ENCODE measurements at regions not wholly inside any gene's neighbourhood (a gene's known extent, or its start where the extent isn't known, plus 50 kb on each side); places are given as distances from the start of the nearest gene placed in this dataset.

DNA sequence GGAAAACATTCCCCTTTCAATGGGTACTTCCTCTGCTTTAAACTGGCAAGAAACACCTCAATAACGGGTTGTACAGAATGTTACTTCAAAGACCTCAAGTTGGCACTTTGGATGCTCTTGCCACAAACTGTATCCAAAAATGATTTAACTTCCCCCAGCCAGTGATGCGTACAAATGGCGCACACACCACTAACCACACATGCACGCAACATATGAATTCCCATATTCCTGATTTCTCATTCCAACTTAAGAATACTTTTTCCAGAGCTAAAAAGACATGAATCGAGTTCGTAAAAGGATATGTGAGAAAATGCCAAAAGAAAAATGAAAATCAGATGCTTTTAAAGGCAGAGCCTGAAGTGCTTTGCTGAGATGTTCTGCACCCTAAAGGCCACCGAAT, 388.0 kb upstream of the PIK3R1 start:
- Histone ChIP-seq H3K36me3 (ENCODE audit: control insufficient read depth in 4 of 4, insufficient read depth in 3 of 4, low read depth in 1 of 4, low read length in 3 of 4) (no peaks in the 10 kb centered on the region), H3K4me3 (ENCODE audit: low read depth in 1 of 3, low read length in 3 of 3) (no peak overlapping the region), H3K9me3 (ENCODE audit: control insufficient read depth in 4 of 4, low read length in 3 of 4) (no peaks in the 10 kb centered on the region), H3K9ac (ENCODE audit: low read depth in 1 of 2, low read length in 2 of 2) (no peak overlapping the region), H3K27me3 (ENCODE audit: control insufficient read depth in 4 of 4, insufficient read depth in 4 of 4, low read length in 3 of 4) (no peaks in the 10 kb centered on the region), H3K4me1 (ENCODE audit: control insufficient read depth in 4 of 4, insufficient read depth in 4 of 4, low read length in 3 of 4) (no peaks in the 10 kb centered on the region), H3K27ac (ENCODE audit: low read depth in 1 of 2, low read length in 2 of 2) (no peak overlapping the region)
- no peak for DNase-seq (ENCODE audit: low spot score)
- TF ChIP-seq YY1 (IDR thresholded peaks at IDR 0.05): no peak
- TF ChIP-seq SP1 (IDR thresholded peaks at IDR 0.05): no peak
- no peak for TF ChIP-seq HNF4A (conservative IDR thresholded peaks at IDR 0.05)
- TF ChIP-seq, protein P1, sequence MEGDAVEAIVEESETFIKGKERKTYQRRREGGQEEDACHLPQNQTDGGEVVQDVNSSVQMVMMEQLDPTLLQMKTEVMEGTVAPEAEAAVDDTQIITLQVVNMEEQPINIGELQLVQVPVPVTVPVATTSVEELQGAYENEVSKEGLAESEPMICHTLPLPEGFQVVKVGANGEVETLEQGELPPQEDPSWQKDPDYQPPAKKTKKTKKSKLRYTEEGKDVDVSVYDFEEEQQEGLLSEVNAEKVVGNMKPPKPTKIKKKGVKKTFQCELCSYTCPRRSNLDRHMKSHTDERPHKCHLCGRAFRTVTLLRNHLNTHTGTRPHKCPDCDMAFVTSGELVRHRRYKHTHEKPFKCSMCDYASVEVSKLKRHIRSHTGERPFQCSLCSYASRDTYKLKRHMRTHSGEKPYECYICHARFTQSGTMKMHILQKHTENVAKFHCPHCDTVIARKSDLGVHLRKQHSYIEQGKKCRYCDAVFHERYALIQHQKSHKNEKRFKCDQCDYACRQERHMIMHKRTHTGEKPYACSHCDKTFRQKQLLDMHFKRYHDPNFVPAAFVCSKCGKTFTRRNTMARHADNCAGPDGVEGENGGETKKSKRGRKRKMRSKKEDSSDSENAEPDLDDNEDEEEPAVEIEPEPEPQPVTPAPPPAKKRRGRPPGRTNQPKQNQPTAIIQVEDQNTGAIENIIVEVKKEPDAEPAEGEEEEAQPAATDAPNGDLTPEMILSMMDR (IDR thresholded peaks at IDR 0.05; ENCODE audit: low read depth, low read length, missing input control): no peak
- TF ChIP-seq, protein P2, sequence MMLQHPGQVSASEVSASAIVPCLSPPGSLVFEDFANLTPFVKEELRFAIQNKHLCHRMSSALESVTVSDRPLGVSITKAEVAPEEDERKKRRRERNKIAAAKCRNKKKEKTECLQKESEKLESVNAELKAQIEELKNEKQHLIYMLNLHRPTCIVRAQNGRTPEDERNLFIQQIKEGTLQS (IDR thresholded peaks at IDR 0.05): no peak
- no peak for TF ChIP-seq RAD21 (IDR thresholded peaks at IDR 0.05)
- TF ChIP-seq JUND (IDR thresholded peaks at IDR 0.05): no peak
- TF ChIP-seq FOXA2 (IDR thresholded peaks at IDR 0.05): no peak
- TF ChIP-seq HNF4G (IDR thresholded peaks at IDR 0.05): no peak
- TF ChIP-seq TAF1 (conservative IDR thresholded peaks at IDR 0.05): no peak
- no peak for TF ChIP-seq RXRA (IDR thresholded peaks at IDR 0.05)
- TF ChIP-seq EGR1 (IDR thresholded peaks at IDR 0.05; ENCODE audit: low read depth in 2 of 2): no peak
- TF ChIP-seq, protein P3, sequence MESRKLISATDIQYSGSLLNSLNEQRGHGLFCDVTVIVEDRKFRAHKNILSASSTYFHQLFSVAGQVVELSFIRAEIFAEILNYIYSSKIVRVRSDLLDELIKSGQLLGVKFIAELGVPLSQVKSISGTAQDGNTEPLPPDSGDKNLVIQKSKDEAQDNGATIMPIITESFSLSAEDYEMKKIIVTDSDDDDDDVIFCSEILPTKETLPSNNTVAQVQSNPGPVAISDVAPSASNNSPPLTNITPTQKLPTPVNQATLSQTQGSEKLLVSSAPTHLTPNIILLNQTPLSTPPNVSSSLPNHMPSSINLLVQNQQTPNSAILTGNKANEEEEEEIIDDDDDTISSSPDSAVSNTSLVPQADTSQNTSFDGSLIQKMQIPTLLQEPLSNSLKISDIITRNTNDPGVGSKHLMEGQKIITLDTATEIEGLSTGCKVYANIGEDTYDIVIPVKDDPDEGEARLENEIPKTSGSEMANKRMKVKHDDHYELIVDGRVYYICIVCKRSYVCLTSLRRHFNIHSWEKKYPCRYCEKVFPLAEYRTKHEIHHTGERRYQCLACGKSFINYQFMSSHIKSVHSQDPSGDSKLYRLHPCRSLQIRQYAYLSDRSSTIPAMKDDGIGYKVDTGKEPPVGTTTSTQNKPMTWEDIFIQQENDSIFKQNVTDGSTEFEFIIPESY (IDR thresholded peaks at IDR 0.05): no peak
- TF ChIP-seq, protein P4, sequence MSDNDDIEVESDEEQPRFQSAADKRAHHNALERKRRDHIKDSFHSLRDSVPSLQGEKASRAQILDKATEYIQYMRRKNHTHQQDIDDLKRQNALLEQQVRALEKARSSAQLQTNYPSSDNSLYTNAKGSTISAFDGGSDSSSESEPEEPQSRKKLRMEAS (IDR thresholded peaks at IDR 0.05): no peak
- no peak for TF ChIP-seq NR2F2 (IDR thresholded peaks at IDR 0.05)
- TF ChIP-seq GABPA (IDR thresholded peaks at IDR 0.05 in 1 of 2, conservative IDR thresholded peaks at IDR 0.05 in 1 of 2): no peak
- TF ChIP-seq, protein P5, sequence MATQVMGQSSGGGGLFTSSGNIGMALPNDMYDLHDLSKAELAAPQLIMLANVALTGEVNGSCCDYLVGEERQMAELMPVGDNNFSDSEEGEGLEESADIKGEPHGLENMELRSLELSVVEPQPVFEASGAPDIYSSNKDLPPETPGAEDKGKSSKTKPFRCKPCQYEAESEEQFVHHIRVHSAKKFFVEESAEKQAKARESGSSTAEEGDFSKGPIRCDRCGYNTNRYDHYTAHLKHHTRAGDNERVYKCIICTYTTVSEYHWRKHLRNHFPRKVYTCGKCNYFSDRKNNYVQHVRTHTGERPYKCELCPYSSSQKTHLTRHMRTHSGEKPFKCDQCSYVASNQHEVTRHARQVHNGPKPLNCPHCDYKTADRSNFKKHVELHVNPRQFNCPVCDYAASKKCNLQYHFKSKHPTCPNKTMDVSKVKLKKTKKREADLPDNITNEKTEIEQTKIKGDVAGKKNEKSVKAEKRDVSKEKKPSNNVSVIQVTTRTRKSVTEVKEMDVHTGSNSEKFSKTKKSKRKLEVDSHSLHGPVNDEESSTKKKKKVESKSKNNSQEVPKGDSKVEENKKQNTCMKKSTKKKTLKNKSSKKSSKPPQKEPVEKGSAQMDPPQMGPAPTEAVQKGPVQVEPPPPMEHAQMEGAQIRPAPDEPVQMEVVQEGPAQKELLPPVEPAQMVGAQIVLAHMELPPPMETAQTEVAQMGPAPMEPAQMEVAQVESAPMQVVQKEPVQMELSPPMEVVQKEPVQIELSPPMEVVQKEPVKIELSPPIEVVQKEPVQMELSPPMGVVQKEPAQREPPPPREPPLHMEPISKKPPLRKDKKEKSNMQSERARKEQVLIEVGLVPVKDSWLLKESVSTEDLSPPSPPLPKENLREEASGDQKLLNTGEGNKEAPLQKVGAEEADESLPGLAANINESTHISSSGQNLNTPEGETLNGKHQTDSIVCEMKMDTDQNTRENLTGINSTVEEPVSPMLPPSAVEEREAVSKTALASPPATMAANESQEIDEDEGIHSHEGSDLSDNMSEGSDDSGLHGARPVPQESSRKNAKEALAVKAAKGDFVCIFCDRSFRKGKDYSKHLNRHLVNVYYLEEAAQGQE (IDR thresholded peaks at IDR 0.05): no peak
- TF ChIP-seq FOXA1 (IDR thresholded peaks at IDR 0.05): no peak
- 96% methylated on average over 7 of the region's 7 CpGs for WGBS

All from liver (tissue), 8 donors.